Keratinocyte (primary cell): ENCODE measurements at regions not wholly inside any gene's neighbourhood (a gene's known extent, or its start where the extent isn't known, plus 50 kb on each side); places are given as distances from the start of the nearest gene placed in this dataset.

Source experiments
- DNase-seq: peaks from one replicate; pipeline ENCODE4 v3.0.0-alpha.2; 2011; ENCODE audit warnings: low read depth, missing footprints, low spot score
- FAIRE-seq: peaks from 2 replicates; lab custom pipeline; 2011; peaks lifted over from hg19 to GRCh38; lab: Jason Lieb, UNC
- H2AFZ ChIP-seq: 2 replicates; pipeline ENCODE4 v1.6.0; 2012; ENCODE audit warnings: low read length, control low read depth, inconsistent platforms; ENCODE audit not compliant: control insufficient read depth
- H3K27ac ChIP-seq: 2 replicates; pipeline ENCODE4 v1.5.1; 2011; ENCODE audit warnings: low read length; ENCODE audit not compliant: control insufficient read depth, insufficient read depth
- H3K27me3 ChIP-seq: 3 replicates; pipeline ENCODE4 v1.6.0; 2011; ENCODE audit warnings: low read length; ENCODE audit not compliant: control insufficient read depth, insufficient read depth; ENCODE audit errors: extremely low read depth
- H3K36me3 ChIP-seq, 2 experiments: 2 replicates in 1 of 2; 3 replicates in 1 of 2; pipeline ENCODE4 v1.5.1; 2011; ENCODE audit warnings: low read length in 2 of 2, mild to moderate bottlenecking in 1 of 2; ENCODE audit not compliant: control insufficient read depth in 2 of 2, insufficient read depth in 2 of 2; ENCODE audit errors: extremely low read depth in 1 of 2
- H3K4me1 ChIP-seq: 3 replicates; pipeline ENCODE4 v1.5.1; 2011; ENCODE audit warnings: low read length; ENCODE audit not compliant: control insufficient read depth, insufficient read depth; ENCODE audit errors: extremely low read depth
- H3K4me2 ChIP-seq: 3 replicates; pipeline ENCODE4 v1.6.0; 2011; ENCODE audit warnings: low read depth, low read length; ENCODE audit not compliant: control insufficient read depth, insufficient read depth; ENCODE audit errors: extremely low read depth
- H3K4me3 ChIP-seq, 3 experiments: fragments of 200-600 bp in 1 of 3; sonication (generic) in 1 of 3; 2 replicates in 2 of 3; 3 replicates in 1 of 3; pipeline ENCODE4 v1.5.1; 2011 to 2016; ENCODE audit warnings: low read length in 3 of 3, mild to moderate bottlenecking in 3 of 3, control low read depth in 2 of 3, inconsistent platforms in 1 of 3, low read depth in 1 of 3, mixed read lengths in 1 of 3, mixed run types in 1 of 3, moderate library complexity in 1 of 3; ENCODE audit not compliant: control insufficient read depth in 2 of 3, insufficient read depth in 2 of 3; ENCODE audit errors: extremely low read depth in 1 of 3
- H3K79me2 ChIP-seq: 2 replicates; pipeline ENCODE4 v1.6.0; 2012; ENCODE audit warnings: low read length; ENCODE audit not compliant: control insufficient read depth, insufficient read depth
- H3K9ac ChIP-seq: 3 replicates; pipeline ENCODE4 v1.6.0; 2011; ENCODE audit warnings: low read length; ENCODE audit not compliant: control insufficient read depth, insufficient read depth; ENCODE audit errors: extremely low read depth
- H3K9me1 ChIP-seq: 3 replicates; pipeline ENCODE4 v1.6.0; 2011; ENCODE audit warnings: low read length; ENCODE audit not compliant: control insufficient read depth, insufficient read depth; ENCODE audit errors: extremely low read depth
- H3K9me3 ChIP-seq: 2 replicates; pipeline ENCODE4 v1.5.1; 2012; ENCODE audit warnings: low read depth, low read length; ENCODE audit not compliant: control insufficient read depth
- H4K20me1 ChIP-seq: 3 replicates; pipeline ENCODE4 v1.6.0; 2011; ENCODE audit warnings: low read length; ENCODE audit not compliant: control insufficient read depth, insufficient read depth; ENCODE audit errors: extremely low read depth
- EZH2 ChIP-seq: IDR thresholded peaks from one replicate; pipeline ENCODE4 v1.6.1; 2012; ENCODE audit warnings: inconsistent platforms, mild to moderate bottlenecking, low read length, moderate library complexity
- dilution Hi-C: fragments of 300-500 bp; cut with MboI; formaldehyde crosslinking; loops from one replicate; pipeline ENCODE4 v1.7.0; 2020; ENCODE audit warnings: low sequenced_read_pairs; ENCODE audit not compliant: extremely low pct_ligation_motif_present
- TF ChIP-seq, protein P1 (sequence below), 3 experiments: IDR thresholded peaks in 1 of 3; conservative IDR thresholded peaks in 1 of 3; optimal IDR thresholded peaks in 1 of 3; 2 replicates in 2 of 3; 3 replicates in 1 of 3; pipeline versions ENCODE3 to v1.5.1; 2011; ENCODE audit warnings: low read length in 3 of 3, mild to moderate bottlenecking in 3 of 3, moderate library complexity in 2 of 3, control low read depth in 1 of 3, inconsistent platforms in 1 of 3; ENCODE audit not compliant: insufficient read depth in 2 of 3; ENCODE audit errors: extremely low read depth in 1 of 3

DNA sequence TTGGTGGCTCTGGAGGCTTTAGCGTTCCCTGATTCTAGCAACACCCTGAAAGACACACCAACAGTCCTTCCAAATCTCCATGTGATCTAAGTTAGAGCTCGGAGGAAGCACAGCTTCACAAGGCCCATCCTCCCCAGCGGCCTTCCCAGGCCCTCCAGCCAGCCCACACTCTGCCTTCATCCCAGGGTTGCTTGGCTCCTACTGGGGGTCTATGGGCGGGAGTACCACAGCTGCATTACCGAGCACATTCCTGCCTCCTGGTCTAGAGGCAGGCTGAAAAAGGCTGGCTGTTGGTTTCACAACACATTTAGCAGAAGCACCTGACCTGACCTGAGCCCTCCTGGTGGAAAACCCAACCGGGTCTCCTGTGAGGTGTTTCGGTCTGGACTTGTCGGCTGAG lies 54.7 kb upstream of the TRIM67 start:
- H3K27me3 ChIP-seq = peaks cover 3% of the 10 kb centered on the region
- no peak for TF ChIP-seq EZH2
- H4K20me1 ChIP-seq = no peaks in the 10 kb centered on the region
- H3K4me3 ChIP-seq = no peak overlapping the region
- dilution Hi-C loops = no loop called here
- no peak for DNase-seq
- H3K36me3 ChIP-seq = no peaks in the 10 kb centered on the region
- H3K9ac ChIP-seq = no peak overlapping the region
- H3K9me1 ChIP-seq = no peaks in the 10 kb centered on the region
- H3K9me3 ChIP-seq = no peaks in the 10 kb centered on the region
- H3K27ac ChIP-seq = no peak overlapping the region
- H3K4me1 ChIP-seq = no peaks in the 10 kb centered on the region
- no peak overlapping the region for H2AFZ ChIP-seq
- H3K4me2 ChIP-seq = no peak overlapping the region
- FAIRE-seq = no peak
- no peaks in the 10 kb centered on the region for H3K79me2 ChIP-seq

DNA sequence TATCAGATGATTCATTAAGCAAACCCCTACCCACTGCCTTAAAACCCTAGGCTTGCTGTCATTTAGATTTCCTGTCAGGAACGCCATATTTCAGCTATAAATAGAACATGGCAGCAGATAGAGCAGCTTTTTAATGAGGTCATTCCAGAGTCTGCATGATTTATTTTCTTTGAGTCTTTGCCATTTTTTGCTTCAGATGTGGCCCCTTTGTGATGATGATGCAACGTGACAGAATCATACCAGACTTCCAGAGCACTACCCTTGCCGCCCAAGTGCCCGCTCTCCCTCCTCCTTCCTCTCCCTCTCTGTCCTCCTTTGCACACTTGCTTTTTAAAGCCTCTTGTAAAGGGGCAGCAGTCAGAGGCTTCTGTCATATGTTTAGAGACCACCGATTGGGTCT lies 55.5 kb upstream of the TRIM67 start:
- H3K4me2 ChIP-seq = no peak overlapping the region

DNA sequence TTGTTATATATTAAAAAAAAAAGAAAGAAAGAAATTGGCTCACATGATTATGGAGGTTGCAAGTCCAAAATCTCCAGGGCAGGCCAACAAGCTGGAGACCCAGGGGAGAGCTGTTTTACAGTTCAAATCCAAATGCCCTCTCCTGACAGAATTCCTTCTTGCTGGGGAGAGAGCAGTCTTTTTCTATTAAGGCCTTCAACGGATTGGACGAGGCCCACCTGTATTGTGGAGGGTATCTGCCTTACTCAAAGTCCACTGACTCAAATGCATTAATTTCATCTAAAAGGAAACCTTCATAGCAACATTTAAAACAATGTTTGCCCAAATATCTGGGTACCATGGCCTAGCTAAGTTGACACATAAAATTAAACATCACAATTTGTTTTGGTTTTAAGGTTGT lies 56.9 kb upstream of the TRIM67 start:
- DNase-seq (no peak), FAIRE-seq (no peak)
- H3K9me1 ChIP-seq = no peaks in the 10 kb centered on the region
- H3K27me3 ChIP-seq = peaks cover 3% of the 10 kb centered on the region
- no peak overlapping the region for H2AFZ ChIP-seq
- H3K4me3 ChIP-seq = no peak overlapping the region
- no peaks in the 10 kb centered on the region for H3K79me2 ChIP-seq
- H3K36me3 ChIP-seq = no peaks in the 10 kb centered on the region
- H3K9me3 ChIP-seq = no peaks in the 10 kb centered on the region
- H3K9ac ChIP-seq = no peak overlapping the region
- H3K27ac ChIP-seq = no peak overlapping the region
- H3K4me1 ChIP-seq = no peaks in the 10 kb centered on the region
- dilution Hi-C loops = no loop called here
- H3K4me2 ChIP-seq = no peak overlapping the region
- H4K20me1 ChIP-seq = no peaks in the 10 kb centered on the region
- TF ChIP-seq, protein P1, sequence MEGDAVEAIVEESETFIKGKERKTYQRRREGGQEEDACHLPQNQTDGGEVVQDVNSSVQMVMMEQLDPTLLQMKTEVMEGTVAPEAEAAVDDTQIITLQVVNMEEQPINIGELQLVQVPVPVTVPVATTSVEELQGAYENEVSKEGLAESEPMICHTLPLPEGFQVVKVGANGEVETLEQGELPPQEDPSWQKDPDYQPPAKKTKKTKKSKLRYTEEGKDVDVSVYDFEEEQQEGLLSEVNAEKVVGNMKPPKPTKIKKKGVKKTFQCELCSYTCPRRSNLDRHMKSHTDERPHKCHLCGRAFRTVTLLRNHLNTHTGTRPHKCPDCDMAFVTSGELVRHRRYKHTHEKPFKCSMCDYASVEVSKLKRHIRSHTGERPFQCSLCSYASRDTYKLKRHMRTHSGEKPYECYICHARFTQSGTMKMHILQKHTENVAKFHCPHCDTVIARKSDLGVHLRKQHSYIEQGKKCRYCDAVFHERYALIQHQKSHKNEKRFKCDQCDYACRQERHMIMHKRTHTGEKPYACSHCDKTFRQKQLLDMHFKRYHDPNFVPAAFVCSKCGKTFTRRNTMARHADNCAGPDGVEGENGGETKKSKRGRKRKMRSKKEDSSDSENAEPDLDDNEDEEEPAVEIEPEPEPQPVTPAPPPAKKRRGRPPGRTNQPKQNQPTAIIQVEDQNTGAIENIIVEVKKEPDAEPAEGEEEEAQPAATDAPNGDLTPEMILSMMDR (optimal IDR thresholded peaks at IDR 0.05 in 1 of 3, IDR thresholded peaks at IDR 0.05 in 1 of 3, conservative IDR thresholded peaks at IDR 0.05 in 1 of 3; ENCODE audit: extremely low read depth in 1 of 3, insufficient read depth in 2 of 3, low read length in 3 of 3) = no peak
- TF ChIP-seq EZH2 = no peak

More for the DNA sequence above, 55.5 kb upstream of the TRIM67 start:
- DNase-seq (no peak), FAIRE-seq (no peak)
- dilution Hi-C loops = no loop called here
- Histone ChIP-seq H3K27ac (no peak overlapping the region), H2AFZ (no peak overlapping the region), H3K36me3 (no peaks in the 10 kb centered on the region), H3K9me3 (no peaks in the 10 kb centered on the region), H3K9ac (no peak overlapping the region), H3K4me3 (no peak overlapping the region), H3K27me3 (peaks cover 3% of the 10 kb centered on the region), H3K9me1 (no peaks in the 10 kb centered on the region), H3K79me2 (no peaks in the 10 kb centered on the region), H3K4me1 (no peaks in the 10 kb centered on the region), H4K20me1 (no peaks in the 10 kb centered on the region)
- TF ChIP-seq, protein P1 (optimal IDR thresholded peaks at IDR 0.05 in 1 of 3, IDR thresholded peaks at IDR 0.05 in 1 of 3, conservative IDR thresholded peaks at IDR 0.05 in 1 of 3; ENCODE audit: extremely low read depth in 1 of 3, insufficient read depth in 2 of 3, low read length in 3 of 3) = no peak
- no peak for TF ChIP-seq EZH2
